ENCODE measurements at regions not wholly inside any gene's neighbourhood (a gene's known extent, or its start where the extent isn't known, plus 50 kb on each side); places are given as distances from the start of the nearest gene placed in this dataset.

GRCh38 chr11:56799691-56800210, 51.3 kb upstream of the OR9G4 start:
- Histone ChIP-seq H3K9me3 (no peaks in the 10 kb centered on the region), H3K36me3 (ENCODE audit: control insufficient read depth in 2 of 2, extremely low read depth in 1 of 2, insufficient read depth in 1 of 2, low read length in 1 of 2) (no peaks in the 10 kb centered on the region), H3K27ac (ENCODE audit: low read length) (no peak overlapping the region), H3K4me3 (ENCODE audit: control insufficient read depth in 1 of 2, extremely low read depth in 1 of 2, low read length in 1 of 2) (no peak overlapping the region), H3K4me1 (ENCODE audit: control insufficient read depth in 1 of 2, extremely low read depth in 1 of 2, insufficient read depth in 2 of 2, low read length in 2 of 2) (no peaks in the 10 kb centered on the region), H3K27me3 (replicated peaks in 1 of 2; ENCODE audit: control insufficient read depth in 2 of 2, extremely low read depth in 1 of 2, insufficient read depth in 2 of 2, low read length in 1 of 2) (no peaks in the 10 kb centered on the region)
- ChIA-PET POLR2A (no interaction called here), CTCF (no interaction called here)
- no peak for ATAC-seq (replicated peaks in 1 of 4)
- H3K27me3 Mint-ChIP-seq: no peaks in the 10 kb centered on the region
- no peaks in the 10 kb centered on the region for H3K36me3 Mint-ChIP-seq
- peaks cover 4 to 11% (median 9%) of the 10 kb centered on the region in 3 donors for H3K9me3 Mint-ChIP-seq
- DNase-seq: no peak
- 0% methylated on average over 1 of the region's 4 CpGs for WGBS (ENCODE audit: insufficient coverage)
- no peaks in the 10 kb centered on the region for H3K4me1 Mint-ChIP-seq
- H3K4me3 Mint-ChIP-seq: no peak overlapping the region
- no peak overlapping the region for H3K27ac Mint-ChIP-seq

Measured in T-cell (primary cell).